GM21447 (cell line): ENCODE measurements at regions not wholly inside any gene's neighbourhood (a gene's known extent, or its start where the extent isn't known, plus 50 kb on each side); places are given as distances from the start of the nearest gene placed in this dataset.

Source experiments
- ATAC-seq: cut with Tn5 transposase; IDR thresholded peaks from one replicate; pipeline ENCODE4 v1.9.1; 2021; ENCODE audit not compliant: unreplicated experiment

- ATAC-seq = no peak
Observed at GRCh38 chr2:103942199-103942598, 911.7 kb upstream of the POU3F3 start.

GRCh38 chr2:103945083-103945482, 908.8 kb upstream of the POU3F3 start:
- no peak for ATAC-seq

GRCh38 chr2:103959174-103960128, 894.5 kb upstream of the POU3F3 start:
- no peak for ATAC-seq

- no peak for ATAC-seq
Observed at GRCh38 chr2:103960129-103960513, 893.8 kb upstream of the POU3F3 start.

DNA sequence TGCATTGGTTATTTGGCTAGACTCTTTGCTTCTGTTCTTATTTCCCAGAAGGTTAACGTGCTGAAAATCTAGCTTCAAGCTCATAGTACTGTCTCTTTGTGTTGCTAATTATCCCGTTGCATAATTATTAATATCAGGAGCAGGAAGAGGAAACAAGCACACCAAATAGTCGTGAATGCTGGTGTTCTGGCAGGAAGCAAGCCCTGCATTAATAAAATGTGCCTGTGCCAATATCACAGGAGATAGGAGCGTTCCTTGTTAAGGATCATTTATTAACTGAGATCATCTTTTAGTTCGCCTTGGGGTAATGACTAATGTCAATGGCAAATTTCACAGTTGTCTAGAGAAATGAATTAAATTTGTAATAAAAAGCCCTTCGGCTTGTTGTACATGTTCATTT, 893.0 kb upstream of the POU3F3 start:
- ATAC-seq = no peak

GRCh38 chr2:103961862-103962261, 892.1 kb upstream of the POU3F3 start:
- no peak for ATAC-seq

DNA sequence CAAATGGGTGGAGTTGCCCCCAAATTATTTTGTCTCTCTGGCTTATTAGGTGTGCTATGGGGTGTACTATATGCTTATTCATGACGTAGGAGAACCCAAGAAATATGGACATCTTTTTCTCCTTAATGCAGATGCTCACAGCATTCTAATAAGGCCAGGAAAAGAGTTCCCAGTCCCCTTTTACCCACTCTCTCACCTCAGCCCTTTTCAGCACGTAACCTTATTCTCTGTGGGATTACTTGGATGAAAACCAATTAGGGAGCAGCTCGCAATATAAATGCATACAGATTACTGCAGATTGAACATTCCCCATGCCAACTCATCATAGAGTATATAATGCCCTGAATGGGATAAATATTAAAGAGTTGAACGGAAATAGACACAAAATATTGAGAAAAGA, 891.2 kb upstream of the POU3F3 start:
- ATAC-seq = no peak

DNA sequence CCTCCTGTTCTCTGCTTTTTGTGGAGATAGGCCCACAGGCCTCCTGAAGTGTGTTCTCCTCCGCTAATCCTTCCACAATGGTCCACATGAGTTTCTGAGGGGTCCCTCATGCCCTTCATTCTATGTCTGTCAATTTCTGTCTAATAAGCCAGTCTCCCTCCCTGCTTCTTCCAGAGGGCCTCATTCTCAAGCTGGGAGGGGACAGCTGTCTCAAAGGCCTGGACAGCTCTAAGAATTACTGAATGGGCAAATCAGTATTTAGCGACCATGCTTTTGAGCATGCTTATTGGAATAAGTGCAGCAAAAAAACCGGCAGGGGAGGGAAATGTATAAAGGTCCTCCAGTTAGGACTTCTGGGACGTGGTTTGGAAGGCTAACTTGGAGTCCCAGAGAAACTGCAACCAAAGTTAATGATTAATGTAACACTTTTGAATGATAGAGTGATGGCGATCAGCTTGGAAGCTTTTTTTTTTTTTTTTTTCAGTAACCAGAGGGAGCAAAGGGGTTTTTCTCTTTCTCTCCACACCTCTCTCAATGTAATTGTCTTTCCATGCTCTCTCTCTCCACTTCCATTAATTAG, 890.7 kb upstream of the POU3F3 start:
- ATAC-seq = no peak

GRCh38 chr2:103977241-103977640, 876.7 kb upstream of the POU3F3 start:
- no peak for ATAC-seq

- no peak for ATAC-seq
Observed at GRCh38 chr2:103977668-103978067, 876.2 kb upstream of the POU3F3 start.

GRCh38 chr2:103980401-103980800, 873.5 kb upstream of the POU3F3 start:
- no peak for ATAC-seq

- no peak for ATAC-seq
Observed at GRCh38 chr2:103982691-103983090, 871.2 kb upstream of the POU3F3 start.

DNA sequence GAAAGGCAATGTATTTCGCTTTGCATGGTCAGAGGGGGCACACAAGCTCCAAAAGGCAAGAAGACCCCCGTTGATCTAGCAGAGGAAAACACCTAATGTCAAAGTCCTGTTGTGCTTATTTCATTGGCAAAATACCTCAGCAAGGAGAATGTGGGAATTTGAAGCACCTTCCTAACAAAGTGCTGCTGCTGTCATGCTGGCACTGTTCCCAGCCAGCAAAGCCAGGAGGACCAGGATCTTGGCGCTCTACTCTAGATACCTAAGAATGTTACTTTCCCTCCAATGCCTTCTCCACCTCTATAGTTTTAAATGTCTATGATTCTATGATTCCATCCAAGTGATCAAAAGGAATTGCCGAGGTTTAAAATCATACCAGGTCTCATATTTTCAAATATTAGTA, 867.9 kb upstream of the POU3F3 start:
- no peak for ATAC-seq

GRCh38 chr2:103991591-103991990, 862.3 kb upstream of the POU3F3 start:
- no peak for ATAC-seq

DNA sequence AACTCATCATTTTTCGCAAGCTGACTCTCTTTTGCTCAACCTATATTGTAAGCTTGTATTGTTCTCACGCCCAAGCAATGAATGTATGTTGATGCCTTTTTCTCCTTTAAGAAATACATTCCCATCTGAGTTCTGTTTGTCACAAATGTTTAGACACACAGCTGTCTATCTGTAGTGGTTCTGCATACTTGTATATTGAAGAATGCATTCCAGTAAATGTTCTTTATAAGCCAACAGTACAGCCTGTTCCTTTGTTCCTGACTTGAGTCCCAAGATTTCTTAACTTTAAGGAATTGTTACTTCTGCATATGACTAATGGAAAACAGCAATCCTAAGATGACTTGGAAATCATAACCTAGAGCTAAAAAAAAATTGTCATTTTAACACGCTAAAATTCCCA, 849.1 kb upstream of the POU3F3 start:
- ATAC-seq = no peak

DNA sequence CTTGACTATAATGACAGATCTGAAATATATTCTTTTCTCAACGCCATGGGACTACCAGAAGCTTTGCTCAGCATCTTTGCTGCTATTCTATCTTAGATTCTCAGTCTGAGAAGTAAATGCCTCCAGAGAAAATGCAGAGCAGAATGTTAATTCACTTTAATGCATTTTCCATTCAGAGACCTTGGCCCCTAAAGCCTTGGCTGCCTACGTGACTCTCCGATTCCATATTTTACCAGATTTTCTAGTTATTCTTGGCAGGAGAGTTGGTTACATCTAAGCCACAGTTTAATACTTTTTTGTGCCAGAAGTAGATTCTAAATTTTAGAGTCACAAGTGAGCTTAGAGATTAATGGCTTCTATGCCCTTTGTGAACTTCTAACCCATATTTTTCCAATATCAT, 837.1 kb upstream of the POU3F3 start:
- no peak for ATAC-seq

DNA sequence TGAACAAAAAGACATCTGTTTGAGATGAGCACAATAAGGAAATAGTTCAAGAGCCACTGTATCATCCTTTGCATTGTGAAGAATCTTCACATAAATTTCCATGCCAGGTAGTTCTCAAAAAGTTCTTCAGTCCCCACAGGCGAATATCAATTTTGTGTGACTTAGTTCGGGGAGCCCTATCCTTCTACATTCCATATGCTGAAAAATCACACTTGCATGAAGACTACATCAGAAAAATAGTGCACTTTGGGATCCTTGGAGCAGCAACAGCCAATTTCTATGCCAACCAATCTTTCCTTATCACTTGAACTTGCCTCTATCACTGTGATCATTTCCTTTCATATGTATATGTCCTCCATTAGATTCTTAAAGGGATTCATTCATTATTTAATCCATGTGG, 830.6 kb upstream of the POU3F3 start:
- no peak for ATAC-seq

GRCh38 chr2:104023765-104024164, 830.1 kb upstream of the POU3F3 start:
- no peak for ATAC-seq

GRCh38 chr2:104025295-104025694, 828.6 kb upstream of the POU3F3 start:
- no peak for ATAC-seq

GRCh38 chr2:104026725-104027124, 827.2 kb upstream of the POU3F3 start:
- ATAC-seq = no peak

- no peak for ATAC-seq
Observed at GRCh38 chr2:104027321-104027720, 826.6 kb upstream of the POU3F3 start.

DNA sequence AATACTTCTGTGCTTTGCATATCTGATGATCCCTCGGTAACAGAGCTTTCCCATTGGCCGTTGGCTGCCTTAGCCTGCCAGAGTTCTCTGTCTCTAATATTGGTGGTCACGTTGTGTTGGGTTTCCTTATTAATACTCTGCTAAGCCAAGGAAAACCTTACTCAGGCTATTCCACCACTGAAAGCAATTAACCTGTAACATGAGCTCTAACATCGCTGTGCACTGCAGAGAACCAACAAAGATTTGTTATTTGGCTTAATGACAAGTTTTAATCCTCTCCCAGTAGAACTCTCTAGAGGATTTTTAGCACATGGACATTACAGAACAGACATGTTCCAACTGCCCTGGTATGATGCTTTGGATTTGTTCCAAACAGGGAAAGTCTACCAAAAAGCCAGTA, 825.9 kb upstream of the POU3F3 start:
- no peak for ATAC-seq

DNA sequence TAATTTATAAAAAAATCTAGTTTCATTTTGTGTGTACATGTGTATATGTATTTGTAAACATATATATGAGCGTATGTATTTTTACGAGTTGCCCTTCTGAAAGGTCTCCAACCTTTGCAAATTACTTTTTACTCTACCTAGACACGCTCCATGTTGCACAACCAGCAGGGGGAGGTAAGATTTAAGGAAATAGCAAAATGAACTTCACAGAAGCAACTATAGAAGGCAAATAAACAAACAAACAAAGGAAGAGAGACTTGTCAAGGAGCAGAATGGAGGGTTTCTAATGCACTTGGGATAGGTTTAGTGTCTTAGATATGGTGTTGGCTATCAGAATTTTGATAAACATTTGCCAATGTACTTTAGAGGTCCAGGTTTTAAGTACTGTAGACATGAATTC, 820.5 kb upstream of the POU3F3 start:
- ATAC-seq = no peak
